GM12874 (cell line): ENCODE measurements at regions not wholly inside any gene's neighbourhood (a gene's known extent, or its start where the extent isn't known, plus 50 kb on each side); places are given as distances from the start of the nearest gene placed in this dataset.

Source experiments
- CTCF ChIP-seq: IDR thresholded peaks from 2 replicates; pipeline ENCODE4 v1.5.1; 2011; ENCODE audit warnings: low read depth, mild to moderate bottlenecking, control low read depth, low read length, moderate library complexity; ENCODE audit not compliant: insufficient read depth

DNA sequence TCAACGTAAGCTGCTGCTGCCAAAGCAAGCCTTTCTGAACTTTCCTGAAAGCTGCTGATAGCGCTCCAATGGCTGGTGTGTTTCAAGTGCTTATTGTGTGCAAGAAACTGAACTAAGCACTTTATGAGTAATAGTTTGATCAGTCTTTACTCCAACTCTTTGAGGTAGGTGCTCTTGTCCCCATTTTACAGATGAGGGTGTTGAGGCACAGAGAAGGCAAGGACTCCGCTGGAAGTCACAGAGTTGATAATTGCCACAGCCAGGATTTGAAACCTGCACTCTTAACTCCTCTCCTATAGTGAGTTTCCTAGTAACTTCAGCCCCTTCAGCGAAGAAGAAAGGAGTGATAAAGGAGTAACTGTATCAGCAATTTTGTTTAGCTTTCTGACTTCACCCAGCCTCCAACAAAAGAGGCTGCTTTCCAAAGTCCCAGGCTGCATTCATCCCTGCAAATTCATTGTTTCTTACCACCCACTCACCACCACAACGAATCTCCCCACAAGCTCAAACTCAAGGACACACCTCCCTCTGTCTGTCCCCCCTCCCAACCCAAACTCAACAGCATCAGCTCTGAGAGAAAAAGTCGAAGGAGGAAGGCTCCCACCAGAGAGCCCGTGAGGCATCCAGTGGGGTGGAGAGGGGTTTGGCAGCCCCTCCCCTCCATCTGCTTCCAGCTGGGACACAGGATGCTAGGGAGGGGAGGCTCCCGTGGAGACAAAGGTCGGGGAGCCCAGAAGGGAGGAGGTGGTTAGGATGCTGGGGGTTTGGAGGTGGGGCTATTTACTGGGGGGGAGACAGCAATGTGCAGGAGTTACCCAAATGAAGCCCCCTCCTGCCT lies 139.6 kb downstream of the NAV1 start:
- TF ChIP-seq CTCF, result no peak

DNA sequence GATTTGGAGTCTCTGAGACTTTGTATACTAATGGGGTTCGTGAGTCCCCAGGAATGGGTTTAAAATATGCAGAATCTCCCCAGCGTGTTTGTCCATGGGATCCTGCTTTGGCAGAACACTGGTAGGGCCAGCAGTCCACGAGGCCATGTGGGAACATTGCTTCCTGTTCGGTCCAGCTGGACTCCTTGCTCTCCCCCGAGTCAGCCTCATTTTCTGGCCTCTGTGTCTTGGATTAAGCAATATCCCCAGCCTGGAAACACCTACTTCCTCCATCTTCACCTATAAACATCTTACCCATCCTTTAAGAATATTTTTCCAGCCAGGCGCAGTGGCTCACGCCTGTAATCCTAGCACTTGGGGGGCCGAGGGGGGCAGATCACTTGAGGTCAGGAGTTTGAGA lies 142.4 kb downstream of the NAV1 start:
- TF ChIP-seq CTCF, result no peak

GRCh38 chr1:201682964-201683363 lies 144.0 kb downstream of the NAV1 start:
- no peak for TF ChIP-seq CTCF

- no peak for TF ChIP-seq CTCF
Observed at GRCh38 chr1:201683397-201683796, 144.5 kb downstream of the NAV1 start.

DNA sequence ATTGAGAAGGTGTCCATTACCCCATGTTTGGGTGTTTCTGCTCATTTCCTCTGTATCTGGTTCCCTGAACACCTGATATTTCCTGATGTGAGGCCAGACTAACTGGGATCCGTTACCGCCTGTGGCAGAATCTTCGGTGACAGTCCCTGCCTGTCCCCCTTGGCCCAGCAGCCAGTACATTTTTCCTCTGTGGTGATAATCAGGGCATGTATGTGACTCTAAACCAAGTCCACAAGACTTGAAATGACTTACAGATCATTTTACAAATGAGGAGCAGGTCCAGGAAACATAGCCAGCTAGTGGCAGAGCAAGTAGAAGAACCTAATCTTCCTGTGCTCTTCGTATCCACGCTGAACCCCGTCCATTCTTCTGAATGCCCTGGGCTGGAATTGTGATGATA lies 143.5 kb upstream of the IPO9 start:
- TF ChIP-seq CTCF, result no peak

DNA sequence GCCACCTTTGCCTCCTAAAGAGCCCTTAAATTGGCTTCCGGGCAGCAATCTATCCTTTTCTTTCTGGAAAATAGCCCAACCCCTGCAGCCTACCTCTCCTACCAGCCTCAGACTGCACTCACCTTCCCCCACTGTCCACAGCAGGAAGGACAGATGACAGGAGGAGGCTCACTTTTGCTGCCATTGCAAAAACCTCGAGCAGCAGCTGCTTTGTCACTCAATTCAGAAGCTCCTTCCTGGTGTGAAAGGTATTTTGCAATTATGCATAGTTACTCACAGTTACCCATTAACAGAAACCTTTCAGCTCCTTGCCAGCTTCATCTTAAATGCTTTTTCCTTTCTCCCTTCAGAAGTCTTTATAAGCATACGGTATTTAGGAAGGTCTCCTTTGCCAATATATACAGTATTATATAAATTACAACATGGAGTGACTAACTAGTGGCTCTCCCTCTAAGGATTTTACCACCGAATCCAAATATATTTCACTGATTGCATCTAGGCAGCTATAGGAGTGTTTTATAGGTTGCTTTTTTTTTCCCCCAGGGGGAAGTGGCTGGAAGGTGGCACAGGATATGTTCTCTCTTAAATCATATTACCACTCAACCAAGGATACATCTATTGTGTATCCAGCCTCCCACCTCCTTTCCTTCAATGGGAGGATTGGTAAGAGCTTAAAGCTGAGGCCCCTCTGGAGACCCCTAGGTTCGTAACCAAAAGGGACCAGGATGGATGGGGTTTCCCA lies 142.1 kb upstream of the IPO9 start:
- TF ChIP-seq CTCF, result no peak

GRCh38 chr1:201688514-201688913 lies 140.4 kb upstream of the IPO9 start:
- no peak for TF ChIP-seq CTCF
